ENCODE measurements at regions not wholly inside any gene's neighbourhood (a gene's known extent, or its start where the extent isn't known, plus 50 kb on each side); places are given as distances from the start of the nearest gene placed in this dataset.

- H3K4me3 ChIP-seq (ENCODE audit: low read depth, low read length), result no peak overlapping the region
- TF ChIP-seq CTCF (IDR thresholded peaks at IDR 0.05; ENCODE audit: insufficient read depth, low read depth, low read length), result no peak
- no peak for DNase-seq (ENCODE audit: low read depth)
Measured at GRCh38 chr2:128457006-128457604, 138.4 kb upstream of the HS6ST1 start.

GRCh38 chr2:128457716-128458115 lies 139.0 kb upstream of the HS6ST1 start:
- H3K4me3 ChIP-seq (ENCODE audit: low read depth, low read length), result no peak overlapping the region
- TF ChIP-seq CTCF (IDR thresholded peaks at IDR 0.05; ENCODE audit: insufficient read depth, low read depth, low read length), result no peak
- no peak for DNase-seq (ENCODE audit: low read depth)

DNA sequence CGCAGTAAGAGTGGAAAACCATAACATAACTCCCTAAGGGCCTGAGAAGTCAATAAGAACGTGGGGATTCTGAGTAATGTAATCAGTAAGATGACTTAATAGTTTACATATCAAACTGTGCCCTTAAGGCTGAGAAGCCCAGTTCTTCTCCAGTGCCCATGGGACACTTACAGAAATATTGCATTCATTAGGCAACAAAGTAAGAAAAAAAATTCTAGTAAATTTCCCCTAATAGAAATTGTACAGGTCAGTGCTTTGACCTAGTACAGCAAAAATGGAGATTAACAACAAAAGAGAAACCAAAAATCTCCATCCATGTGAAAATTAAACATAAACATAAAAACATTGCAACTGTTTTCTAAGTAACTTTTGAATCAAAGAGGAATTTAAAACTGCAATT lies 139.8 kb upstream of the HS6ST1 start:
- peak; percentile 34 for DNase-seq (ENCODE audit: low read depth)
- no peak for TF ChIP-seq CTCF (IDR thresholded peaks at IDR 0.05; ENCODE audit: insufficient read depth, low read depth, low read length)
- H3K4me3 ChIP-seq (ENCODE audit: low read depth, low read length), result no peak overlapping the region

- H3K4me3 ChIP-seq (ENCODE audit: low read depth, low read length), result no peak overlapping the region
- no peak for DNase-seq (ENCODE audit: low read depth)
- TF ChIP-seq CTCF (IDR thresholded peaks at IDR 0.05; ENCODE audit: insufficient read depth, low read depth, low read length), result no peak
Measured at GRCh38 chr2:128464456-128464855, 145.8 kb upstream of the HS6ST1 start.

DNA sequence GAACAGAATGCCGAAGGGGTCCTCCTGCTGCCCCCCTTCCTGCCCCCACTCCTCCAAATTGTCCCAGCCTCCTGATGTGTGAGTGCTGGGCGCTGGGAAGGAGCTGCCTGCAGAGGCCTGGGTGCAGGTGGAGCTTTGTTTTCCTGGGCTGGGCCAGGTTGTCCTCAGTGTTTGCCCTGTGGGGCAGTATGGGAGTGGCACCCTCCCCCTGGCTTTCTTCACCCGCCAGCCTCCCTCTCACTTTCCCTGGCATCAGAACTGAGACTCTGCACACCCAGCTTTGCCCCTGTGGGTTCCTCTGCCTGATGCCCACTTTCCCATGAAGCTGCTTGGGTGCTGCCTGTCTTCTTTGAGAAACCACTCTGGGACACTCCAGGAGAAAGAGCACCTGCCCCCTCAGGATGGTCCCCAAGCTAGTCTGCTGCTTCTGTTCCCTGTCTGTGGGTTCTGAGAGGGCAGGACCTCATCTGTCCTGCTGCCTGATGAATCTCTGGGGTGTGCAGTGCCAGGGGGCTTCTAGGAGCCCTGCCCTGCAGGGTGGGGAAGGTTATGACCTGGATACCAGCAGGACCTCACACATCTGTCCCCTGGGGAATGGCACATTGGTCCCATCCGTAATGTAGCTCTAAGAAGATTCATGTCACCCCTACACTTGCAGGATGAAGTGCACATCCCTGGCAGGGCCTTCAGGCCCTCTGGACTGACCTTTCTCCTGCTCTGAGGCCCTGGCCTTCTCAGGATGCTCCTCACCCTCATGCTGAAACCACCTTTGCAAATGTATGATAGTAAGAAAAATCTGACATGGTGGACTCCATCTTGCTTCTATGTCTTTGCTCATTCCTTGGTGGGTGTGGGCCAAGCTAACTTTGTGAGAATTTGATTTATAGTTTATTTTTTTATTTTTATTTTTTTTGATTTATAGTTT lies 146.8 kb upstream of the HS6ST1 start:
- no peak for TF ChIP-seq CTCF (IDR thresholded peaks at IDR 0.05; ENCODE audit: insufficient read depth, low read depth, low read length)
- no peak for DNase-seq (ENCODE audit: low read depth)
- no peak overlapping the region for H3K4me3 ChIP-seq (ENCODE audit: low read depth, low read length)

DNA sequence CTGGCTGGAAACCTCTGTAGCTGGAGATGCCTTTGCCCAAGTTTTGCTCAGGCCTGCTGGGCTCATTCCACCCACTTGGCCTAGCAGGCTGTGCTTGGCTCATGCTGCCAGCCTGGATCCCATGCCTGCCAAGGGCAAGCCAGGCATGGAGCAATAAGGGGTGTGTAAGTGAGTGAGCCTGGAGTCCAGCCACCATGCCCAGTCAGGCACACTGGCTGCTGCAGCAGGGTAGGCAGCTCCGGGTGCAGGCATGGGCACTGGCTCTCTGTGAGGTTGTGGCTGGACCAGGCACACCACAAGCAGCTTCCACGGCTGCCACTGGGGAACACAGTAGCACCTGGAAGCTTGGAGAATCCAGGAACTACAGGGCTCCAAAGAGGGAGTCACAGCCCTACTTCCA lies 147.7 kb upstream of the HS6ST1 start:
- H3K4me3 ChIP-seq (ENCODE audit: low read depth, low read length), result no peak overlapping the region
- DNase-seq (ENCODE audit: low read depth), result no peak
- no peak for TF ChIP-seq CTCF (IDR thresholded peaks at IDR 0.05; ENCODE audit: insufficient read depth, low read depth, low read length)

Data from fibroblast of villous mesenchyme (primary cell).